GM12801 (cell line): ENCODE measurements at regions not wholly inside any gene's neighbourhood (a gene's known extent, or its start where the extent isn't known, plus 50 kb on each side); places are given as distances from the start of the nearest gene placed in this dataset.

Experiments
- CTCF ChIP-seq: IDR thresholded peaks from one replicate; pipeline ENCODE4 v1.5.1; 2011; ENCODE audit warnings: control low read depth; ENCODE audit not compliant: insufficient read length; ENCODE audit errors: extremely low read depth

GRCh38 chr19:29372921-29373797, 152.6 kb upstream of the VSTM2B start:
- TF ChIP-seq CTCF: no peak

GRCh38 chr19:29375429-29376119, 150.2 kb upstream of the VSTM2B start:
- TF ChIP-seq CTCF: no peak

GRCh38 chr19:29376855-29377354, 148.9 kb upstream of the VSTM2B start:
- TF ChIP-seq CTCF: no peak

- no peak for TF ChIP-seq CTCF
Observed at GRCh38 chr19:29378126-29378525, 147.7 kb upstream of the VSTM2B start.

GRCh38 chr19:29378543-29379080, 147.2 kb upstream of the VSTM2B start:
- no peak for TF ChIP-seq CTCF

- no peak for TF ChIP-seq CTCF
Observed at GRCh38 chr19:29379257-29380021, 146.4 kb upstream of the VSTM2B start.

- no peak for TF ChIP-seq CTCF
Observed at GRCh38 chr19:29380581-29380980, 145.2 kb upstream of the VSTM2B start.
